ENCODE measurements at regions not wholly inside any gene's neighbourhood (a gene's known extent, or its start where the extent isn't known, plus 50 kb on each side); places are given as distances from the start of the nearest gene placed in this dataset.
A peak's percentile ranks its signal among the peaks of the same experiment; 100 is the strongest.

DNA sequence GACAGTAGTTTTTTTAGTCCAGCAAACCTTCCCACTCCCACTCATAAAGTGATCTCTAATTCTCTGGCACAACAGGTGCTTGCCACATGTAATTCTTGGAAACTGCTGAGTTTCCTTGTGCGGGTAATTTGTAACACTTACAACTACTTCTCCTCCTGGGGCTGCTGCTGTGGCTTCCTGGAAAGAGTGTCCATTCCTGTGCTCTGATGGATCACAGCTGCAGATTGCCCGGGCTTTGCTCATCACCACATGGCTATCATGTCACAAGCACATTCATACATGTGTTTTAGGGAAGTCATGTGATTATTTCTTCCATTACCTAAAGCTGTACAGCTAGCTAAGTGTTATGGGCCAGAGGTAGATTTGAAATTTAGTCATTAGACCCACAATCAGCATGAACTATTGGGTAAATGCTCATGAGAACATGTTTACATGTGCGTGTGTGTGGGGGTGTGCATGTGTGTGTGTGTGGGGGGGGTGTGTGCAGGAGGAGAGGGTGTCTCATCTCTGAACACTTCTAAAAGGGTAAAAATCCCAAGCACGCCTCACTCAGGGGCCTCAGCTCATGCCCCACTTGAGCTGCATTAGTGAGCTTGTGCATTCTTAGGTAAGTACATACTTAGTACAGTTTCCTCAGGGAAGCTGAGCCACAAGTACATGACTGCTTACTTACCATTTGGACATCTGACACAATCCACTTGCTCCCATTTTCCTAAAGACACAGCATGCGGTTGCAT lies 118.1 kb upstream of the CCDC112 start:
- no peak for DNase-seq
- intact Hi-C loops (cut with DNase I), result no loop called here

DNA sequence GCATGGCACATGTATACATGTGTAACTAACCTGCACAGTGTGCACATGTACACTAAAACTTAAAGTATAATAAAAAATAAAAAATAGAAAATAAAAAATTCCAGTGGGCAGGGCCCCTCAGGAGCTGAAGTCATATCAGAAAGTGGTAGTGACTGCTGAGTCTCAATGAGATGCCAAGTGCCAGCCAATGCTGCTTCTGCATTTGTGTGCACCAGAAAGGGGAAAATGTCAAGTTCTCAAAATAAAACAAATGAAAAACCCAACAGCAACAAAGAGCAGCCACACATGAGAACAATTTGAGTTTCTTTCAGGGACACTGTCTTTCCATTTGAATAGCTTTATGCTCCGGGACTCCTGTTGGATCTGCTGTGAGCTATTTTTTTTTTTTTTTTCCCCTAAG lies 117.2 kb upstream of the CCDC112 start:
- intact Hi-C loops (cut with DNase I), result no loop called here
- no peak for DNase-seq

DNA sequence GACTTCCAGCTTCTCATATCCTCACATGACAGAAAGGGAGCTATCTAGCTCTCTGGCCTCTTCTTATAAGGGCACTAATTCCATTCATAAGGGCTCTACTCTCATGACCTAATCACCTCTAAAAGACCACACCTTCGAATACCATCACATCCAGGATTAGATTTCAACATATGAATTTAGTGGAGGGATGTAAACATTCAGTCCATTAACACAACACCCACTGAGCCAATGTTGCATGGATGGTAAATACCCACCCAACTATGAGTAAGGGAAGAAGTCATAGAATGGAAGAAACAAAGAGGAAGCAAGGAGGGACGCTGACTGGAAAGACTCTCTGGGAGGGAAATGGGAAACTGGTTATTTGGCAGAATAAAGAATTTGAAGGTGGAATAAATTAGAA lies 112.6 kb upstream of the CCDC112 start:
- intact Hi-C loops (cut with DNase I), result no loop called here
- DNase-seq, result no peak

DNA sequence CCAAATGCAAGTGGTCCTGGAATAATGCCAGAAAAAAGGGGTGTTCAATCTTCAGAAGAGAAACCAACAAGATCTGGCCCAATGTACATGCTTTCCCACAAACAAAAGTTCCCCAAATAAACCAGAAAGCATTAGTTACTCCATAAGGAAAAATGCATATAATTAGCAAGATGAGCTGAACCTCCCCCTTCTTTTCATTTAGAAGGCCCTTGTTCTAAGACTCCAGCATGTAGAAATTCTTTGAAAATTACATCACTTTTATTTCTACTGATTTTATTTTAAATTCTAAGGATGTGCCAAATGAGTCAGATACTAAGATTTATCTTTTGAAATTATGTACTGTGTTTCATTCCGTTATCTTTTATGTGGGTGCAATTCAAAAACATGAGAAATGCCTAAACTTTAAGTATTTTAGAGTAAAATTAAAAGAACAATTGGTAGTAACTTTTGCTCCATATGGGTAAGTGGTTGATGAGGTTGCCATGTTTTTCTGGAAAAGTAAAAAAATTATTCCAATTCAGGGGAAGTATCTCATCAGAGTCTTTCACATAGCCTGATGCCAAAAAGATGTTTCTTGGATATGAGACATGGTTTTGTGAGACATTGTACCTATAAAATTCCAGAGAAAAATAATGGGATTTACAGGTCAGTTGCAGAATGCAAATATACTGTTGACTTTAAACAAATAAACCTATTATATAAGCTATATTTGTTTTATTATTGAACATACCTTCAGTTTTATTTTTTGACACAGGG lies 106.5 kb upstream of the CCDC112 start:
- intact Hi-C loops (cut with DNase I), result no loop called here
- no peak for DNase-seq

DNA sequence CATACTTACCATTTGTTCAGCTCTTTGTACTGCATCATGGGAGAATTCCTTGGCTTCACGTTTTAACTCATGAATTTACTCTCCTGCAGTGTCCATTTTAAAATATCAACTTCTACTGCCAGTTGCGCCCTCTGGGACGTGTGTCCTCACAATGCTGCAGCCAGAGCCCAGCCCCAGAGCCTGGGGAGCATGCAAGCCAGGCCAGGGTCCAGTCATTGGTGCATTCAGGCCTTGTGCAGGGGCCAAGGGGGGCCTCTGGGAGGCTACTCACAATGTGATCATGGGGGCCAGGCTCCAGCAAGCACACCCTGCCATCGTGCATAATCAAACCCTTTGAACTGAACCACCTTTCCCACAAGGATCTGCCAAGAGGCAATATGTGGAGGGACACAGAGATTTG lies 105.6 kb upstream of the CCDC112 start:
- DNase-seq, result peak in 1 of 10 donors; percentile 59
- intact Hi-C loops (cut with DNase I), result no loop called here

DNA sequence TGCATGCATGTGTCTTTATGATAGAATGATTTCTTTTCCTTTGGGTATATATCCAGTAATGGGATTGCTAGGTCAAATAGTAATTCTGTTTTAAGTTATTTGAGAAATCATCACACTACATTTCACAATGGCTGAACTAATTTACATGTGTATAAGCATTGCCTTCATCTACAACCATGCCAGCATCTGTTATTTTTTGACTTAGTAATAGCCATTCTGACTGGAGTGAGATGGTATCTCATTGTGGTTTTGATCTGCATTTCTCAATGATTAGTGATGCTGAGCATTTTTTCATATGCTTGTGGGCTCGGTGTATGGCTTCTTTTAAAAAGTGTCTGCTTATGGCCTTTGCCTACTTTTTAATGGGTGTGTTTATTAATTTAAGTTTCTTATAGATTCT lies 102.3 kb upstream of the CCDC112 start:
- intact Hi-C loops (cut with DNase I), result no loop called here
- DNase-seq, result no peak

DNA sequence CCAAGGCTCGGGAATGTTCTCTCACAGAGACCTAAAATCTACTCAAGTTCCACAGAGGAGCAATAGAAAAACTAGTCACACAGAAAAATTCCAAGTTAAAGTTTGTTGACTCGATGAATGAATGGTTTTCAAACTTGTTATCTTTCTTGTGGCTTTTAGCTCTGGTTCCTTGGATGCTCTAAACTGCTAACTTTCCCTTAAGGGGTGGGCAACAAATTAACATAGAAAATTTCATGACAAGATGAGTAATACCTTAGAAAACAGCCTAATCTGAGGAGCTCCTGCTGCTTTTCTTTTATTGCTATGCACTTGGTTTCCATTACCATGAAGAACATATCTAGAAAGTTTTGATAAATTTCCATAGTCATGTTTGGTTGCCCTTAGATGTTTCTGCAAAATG lies 100.2 kb upstream of the CCDC112 start:
- no peak for DNase-seq
- intact Hi-C loops (cut with DNase I), result no loop called here

DNA sequence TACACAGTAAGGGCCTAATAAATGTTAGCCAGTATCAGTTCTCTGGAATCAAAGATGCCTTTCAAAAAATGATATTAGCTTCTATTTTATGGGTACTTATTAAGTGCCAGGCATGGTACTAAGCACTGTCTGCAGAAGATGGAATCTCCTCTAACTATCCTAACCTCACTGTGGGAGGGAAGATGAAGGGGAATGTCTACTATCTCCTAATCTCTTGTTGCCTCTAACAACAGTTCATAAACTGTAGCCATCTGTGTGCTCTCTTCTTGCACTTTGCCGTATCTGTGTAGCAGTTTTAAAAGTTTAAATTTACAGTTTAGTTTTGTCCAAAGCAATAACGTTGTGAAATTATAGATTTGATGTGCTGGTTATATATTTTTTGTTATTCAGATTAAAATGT lies 99.6 kb upstream of the CCDC112 start:
- DNase-seq, result no peak
- intact Hi-C loops (cut with DNase I), result no loop called here

DNA sequence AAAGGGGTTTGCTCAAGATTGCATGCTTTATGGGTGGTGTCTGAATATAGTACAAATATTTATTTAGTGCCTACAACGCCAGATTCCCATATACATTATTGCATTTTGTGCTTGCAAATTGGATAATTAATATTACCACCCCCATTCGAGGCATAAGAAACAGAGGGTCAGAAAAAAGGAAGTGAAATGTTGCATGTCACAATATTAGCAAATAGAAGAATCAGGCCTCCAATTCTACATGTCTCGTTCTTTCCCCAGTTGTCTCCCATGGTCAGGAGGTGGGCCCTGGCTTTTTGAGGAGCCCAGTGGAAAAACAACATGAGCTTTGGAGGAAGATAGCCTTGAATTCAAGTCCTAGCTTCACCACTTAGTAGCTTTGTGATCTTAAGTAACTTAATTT lies 98.1 kb upstream of the CCDC112 start:
- DNase-seq, result no peak
- intact Hi-C loops (cut with DNase I), result no loop called here

DNA sequence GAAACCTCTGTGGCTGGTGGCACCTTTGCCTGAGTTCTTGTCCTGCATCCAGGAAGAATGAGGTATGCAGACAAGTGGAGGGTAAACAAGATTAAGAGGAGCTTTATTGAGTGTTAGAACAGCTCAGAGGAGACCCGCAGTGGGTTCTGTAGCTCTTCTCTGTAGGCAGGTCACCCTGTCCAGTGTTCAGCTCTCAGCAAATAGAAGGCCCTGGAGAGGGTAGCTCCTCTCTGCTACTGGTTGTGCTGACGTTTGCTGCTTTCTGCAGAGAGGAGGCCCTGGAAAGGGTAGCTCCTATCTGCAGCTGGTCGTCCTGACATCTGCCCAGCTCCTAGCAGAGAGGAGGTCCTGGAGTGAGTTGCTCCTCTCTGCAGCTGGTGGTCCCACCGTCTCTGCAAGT lies 96.8 kb upstream of the CCDC112 start:
- intact Hi-C loops (cut with DNase I), result no loop called here
- peak in 1 of 10 donors; percentile 34 for DNase-seq

DNA sequence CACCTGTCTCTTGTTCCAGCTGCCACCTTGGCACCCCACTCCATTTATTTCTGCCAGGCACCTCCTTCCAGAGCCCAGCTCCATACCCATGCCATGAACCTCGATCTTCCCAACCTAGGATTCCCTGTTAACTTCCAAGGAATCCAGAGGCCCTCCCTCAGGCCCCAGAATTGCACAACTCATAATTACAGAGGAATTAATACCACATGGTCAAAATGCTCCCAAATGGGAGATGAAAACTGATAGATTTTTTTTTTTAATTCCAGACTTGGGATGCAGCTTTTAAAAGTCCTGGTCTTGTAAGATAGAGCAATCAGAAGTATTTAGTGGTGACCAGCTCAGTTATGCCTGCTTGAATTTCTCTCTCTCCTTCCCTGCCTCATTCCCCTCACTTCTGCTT lies 96.2 kb upstream of the CCDC112 start:
- no peak for DNase-seq
- intact Hi-C loops (cut with DNase I), result no loop called here

DNA sequence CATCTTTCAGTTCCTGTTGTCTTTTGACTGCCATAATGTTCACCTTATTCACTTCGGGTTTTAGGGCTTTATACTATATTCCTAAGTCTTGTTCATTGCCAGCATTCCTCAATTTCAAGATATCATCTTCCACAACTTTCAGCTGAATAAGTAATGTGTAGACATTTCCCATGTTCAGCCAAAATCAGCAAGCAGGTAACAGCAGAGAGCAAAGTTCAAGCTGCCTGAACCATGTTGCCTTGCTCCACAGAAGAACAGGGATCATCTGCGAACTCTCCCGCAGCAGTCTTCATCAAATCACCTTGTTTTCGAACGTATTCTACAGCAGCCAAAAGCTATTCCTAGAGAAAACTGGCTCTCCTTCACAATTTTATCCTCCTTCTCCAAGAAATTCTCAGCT lies 95.3 kb upstream of the CCDC112 start:
- DNase-seq, result peak in 1 of 10 donors; percentile 11
- intact Hi-C loops (cut with DNase I), result no loop called here

DNA sequence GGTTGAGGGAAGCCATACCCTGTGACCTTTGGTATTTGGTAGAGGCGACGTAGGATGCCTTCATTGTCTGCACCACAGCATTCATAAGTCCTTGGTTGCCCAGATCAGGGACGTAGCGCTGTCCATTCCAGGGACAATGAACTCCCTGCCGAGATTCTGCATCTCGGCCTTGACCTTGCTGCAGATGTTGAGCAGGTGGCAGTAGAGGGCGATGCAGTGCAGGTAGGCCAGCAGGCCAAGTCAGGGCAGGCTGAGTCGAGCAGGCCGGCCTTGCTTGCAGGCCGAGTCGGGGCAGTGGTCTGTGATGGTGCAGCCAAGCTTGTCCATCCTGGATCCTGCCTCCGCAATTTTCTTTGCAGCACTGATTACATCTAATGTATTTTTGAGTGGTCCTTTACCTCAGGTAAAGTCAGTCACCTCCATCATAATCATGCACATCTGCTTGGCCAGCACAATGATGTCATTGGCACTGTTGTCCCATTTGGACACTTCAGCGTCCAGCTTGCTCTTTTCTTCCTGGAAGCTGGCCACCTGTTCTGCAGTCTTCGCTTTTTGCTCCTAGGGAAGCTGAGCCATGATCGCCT lies 93.4 kb upstream of the CCDC112 start:
- peak in 2 of 10 donors; percentile 59 to 81 for DNase-seq
- intact Hi-C loops (cut with DNase I), result no loop called here

DNA sequence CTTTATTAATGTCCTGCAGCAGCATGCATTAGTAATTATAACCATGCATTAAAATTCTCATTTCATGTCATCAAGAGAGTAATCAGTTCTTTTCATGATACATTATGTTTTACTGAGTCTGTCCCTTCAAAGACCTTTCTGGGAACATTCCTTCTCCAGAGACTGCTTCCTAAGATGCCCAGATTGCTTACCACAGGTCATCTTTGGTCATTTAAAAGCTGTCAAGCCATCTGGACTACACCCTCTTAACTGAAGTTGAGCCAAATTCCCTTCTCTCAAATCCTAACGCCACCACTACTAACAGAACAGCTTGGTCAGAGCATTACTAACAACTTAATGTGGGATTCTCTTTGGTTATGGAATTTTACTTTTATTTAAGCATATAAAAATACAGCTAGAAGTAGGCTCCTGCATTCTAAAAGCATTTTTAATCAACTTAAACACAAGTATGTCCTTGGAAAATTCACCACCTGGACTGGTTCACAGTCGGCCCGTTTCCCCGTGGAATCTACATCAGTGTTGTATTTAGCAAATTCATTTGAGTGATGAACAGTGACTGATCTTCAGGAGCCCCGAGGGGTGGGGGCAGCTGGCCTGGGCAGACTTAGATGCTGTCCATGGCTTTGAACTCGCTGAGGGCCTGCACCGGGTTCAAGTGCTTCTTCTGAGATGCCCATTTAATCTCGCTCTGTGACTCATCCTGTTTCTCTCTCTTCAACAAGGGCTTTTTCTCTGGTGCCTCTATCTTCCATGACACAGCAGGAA lies 92.8 kb upstream of the CCDC112 start:
- intact Hi-C loops (cut with DNase I), result no loop called here
- peak in 2 of 10 donors; percentile 34 to 70 for DNase-seq

DNA sequence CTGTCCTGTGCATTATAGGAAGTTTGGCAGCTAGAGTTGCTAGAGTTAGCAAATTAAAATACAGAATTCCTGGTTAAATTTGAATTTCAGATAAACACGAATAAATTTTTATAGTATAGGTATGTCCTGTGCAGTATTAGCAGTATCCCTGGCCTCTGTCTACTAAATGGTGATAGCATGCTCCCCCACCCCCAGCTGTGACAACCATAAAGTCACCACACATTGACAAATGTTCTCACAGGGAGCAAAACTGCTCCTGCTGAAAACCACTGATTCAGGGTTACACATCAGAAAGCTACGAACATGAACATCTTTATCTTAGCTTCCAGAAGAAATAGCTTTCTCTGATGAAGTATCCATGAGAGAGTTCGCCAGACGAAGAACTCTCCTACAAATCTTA lies 91.8 kb upstream of the CCDC112 start:
- intact Hi-C loops (cut with DNase I), result no loop called here

DNA sequence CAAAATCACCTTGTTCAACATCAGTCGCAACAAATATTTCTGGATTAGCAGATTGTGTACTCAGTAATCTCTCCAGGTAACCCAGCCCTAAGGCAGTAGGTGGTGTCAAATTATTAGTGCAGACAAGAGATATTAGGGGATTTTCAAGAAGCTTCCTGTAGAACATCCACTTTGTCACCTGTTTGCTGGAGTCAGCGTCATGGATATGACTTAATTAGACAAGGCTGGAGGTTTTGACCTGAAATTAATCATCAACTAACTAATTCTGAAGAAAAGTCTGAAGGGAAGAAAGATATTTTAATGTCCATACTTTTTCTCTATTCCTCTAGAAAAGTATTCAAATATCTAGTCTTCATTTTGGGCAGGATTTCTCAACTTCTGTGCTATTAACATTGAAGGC lies 91.4 kb upstream of the CCDC112 start:
- intact Hi-C loops (cut with DNase I), result no loop called here
- no peak for DNase-seq

More for the DNA sequence above, 91.8 kb upstream of the CCDC112 start:
- DNase-seq, result no peak

DNA sequence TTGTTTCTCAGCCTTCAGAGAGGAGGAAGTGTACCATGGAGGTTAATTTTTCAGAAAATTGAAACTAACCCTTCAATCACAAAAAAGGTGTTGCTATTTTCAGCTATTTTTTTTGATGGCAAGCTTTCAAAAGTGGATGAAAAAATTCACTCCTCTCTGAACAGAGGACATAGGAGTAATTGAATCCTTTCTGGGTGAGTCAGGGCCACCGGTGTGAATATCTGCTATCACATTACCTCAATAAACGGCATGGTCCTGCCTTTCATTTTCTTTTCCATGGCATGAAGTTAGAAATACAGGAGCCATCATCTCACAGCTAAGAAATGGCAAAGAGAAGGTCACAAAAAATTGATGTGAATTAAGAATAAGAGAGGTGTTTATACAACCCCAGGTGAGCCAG lies 90.2 kb upstream of the CCDC112 start:
- DNase-seq, result no peak
- intact Hi-C loops (cut with DNase I), result no loop called here

DNA sequence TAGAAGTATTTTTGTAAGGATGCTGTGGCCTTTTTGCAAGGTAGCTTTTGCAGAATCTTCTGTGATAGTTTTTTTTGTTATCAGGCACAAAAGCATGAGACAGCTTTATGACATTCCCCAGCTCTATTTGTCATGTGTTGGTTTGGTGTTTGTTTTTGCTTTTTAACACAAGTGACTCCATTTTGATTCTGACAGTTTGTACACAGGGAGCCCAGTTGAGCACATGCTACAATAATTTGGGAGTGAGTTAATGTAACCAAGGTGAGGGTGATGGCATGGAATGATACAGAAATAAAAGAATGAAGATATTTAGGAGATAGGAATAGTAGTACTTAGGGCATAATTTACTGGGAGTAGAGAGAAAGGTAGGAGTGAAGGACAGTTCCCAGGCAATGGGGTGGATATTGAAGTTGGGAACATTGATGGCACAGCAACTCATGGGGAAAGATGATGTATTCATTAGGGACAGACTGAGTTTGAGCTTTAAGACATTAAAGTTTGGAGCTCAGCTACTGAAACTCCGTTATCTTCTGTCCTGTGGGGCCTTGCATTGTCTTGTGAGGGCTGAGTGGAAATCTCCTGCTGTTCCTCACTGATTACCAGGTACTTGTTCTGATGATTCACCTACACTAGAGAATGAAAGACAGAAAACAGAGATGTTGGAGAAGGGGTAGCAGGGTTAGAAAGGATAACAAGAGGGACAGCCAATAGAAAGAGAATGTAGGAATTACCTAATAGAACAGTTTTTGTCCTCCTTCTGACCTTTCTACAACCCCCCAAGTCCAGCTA lies 88.3 kb upstream of the CCDC112 start:
- intact Hi-C loops (cut with DNase I), result no loop called here
- no peak for DNase-seq

DNA sequence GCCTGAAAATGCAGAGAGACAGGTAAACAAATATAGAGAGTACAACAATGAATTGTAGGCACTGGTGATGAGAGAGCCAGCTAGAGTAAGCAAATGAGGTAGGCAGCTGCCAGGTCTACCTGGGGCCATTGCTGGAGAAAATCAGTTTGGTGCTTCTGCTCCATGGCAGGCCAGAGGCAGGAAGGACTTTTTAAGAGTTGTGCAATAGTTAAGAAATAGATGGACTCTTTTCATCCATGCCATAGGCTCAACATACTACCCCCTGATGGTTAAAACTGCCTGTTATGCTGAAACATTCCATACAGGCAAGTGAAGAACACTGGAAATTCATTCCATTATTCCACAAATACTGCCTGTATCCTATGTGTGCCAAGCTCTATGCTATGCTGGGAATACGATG lies 86.5 kb upstream of the CCDC112 start:
- no peak for DNase-seq
- intact Hi-C loops (cut with DNase I), result no loop called here

DNA sequence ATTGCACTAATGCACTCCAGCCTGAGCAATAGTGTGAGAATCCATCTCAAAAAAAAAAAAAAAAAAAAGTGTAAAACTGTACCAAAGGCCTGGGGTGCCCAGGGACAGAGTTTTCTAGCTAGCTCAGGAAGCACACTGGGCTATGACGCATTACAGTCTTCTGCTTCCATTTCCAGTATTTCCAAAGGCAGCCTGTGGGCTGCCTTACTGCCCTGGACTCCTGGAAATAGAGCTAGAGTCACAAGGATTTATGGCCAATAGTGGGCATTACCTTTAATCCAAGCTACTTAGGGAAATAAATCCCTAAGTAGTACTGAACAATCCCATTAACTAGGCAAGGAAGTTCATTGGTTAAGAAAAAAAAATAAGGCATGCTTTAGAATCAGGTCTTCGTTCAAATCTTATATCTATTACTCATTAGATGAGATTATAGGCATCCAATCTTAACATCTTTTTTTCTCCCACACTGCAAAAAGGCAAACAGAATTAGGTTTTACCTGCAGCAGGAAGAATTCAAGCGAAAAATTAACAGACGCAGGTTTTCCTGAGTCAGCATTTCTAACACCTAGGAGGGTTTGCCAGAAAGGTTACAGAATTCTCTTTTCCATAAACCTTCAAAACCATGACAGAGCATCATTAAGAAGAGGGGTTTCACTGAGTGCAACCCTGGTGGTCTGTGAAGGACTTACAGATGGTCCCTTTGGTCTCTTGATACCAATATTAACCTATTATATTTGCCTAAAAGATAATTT lies 85.6 kb upstream of the CCDC112 start:
- intact Hi-C loops (cut with DNase I), result no loop called here
- no peak for DNase-seq
